GM23248 (cell line): ENCODE measurements at regions not wholly inside any gene's neighbourhood (a gene's known extent, or its start where the extent isn't known, plus 50 kb on each side); places are given as distances from the start of the nearest gene placed in this dataset.

Experiments
- DNase-seq: peaks from one replicate; pipeline ENCODE4 v3.0.0-alpha.2; 2015
- H2AFZ ChIP-seq: fragments of 200-600 bp; sonication (generic); 2 replicates; pipeline ENCODE4 v1.6.1; 2016; ENCODE audit warnings: antibody characterized with exemption
- H3F3A ChIP-seq: fragments of 200-600 bp; sonication (generic); 2 replicates; pipeline ENCODE4 v1.6.1; 2016; ENCODE audit warnings: mild to moderate bottlenecking, antibody characterized with exemption, mixed run types; ENCODE audit not compliant: insufficient read depth
- H3K27ac ChIP-seq: fragments of 200-600 bp; sonication (generic); 2 replicates; pipeline ENCODE4 v1.5.1; 2016; ENCODE audit warnings: mild to moderate bottlenecking
- H3K27me3 ChIP-seq: fragments of 200-600 bp; sonication (generic); replicated peaks from 2 replicates; pipeline ENCODE4 v1.6.1; 2016; ENCODE audit warnings: mild to moderate bottlenecking; ENCODE audit not compliant: insufficient read depth
- H3K36me3 ChIP-seq: fragments of 200-600 bp; sonication (generic); 2 replicates; pipeline ENCODE4 v1.6.1; 2016; ENCODE audit warnings: low read depth, mild to moderate bottlenecking
- H3K4me1 ChIP-seq: fragments of 200-600 bp; sonication (generic); 2 replicates; pipeline ENCODE4 v1.6.1; 2016; ENCODE audit warnings: mild to moderate bottlenecking; ENCODE audit not compliant: insufficient read depth
- H3K4me2 ChIP-seq: fragments of 200-600 bp; sonication (generic); one replicate; pipeline ENCODE4 v1.6.1; 2016; ENCODE audit warnings: mild to moderate bottlenecking; ENCODE audit not compliant: unreplicated experiment
- H3K4me3 ChIP-seq: fragments of 200-600 bp; sonication (generic); 2 replicates; pipeline ENCODE4 v1.5.1; 2016; ENCODE audit warnings: mild to moderate bottlenecking
- H3K79me2 ChIP-seq: fragments of 200-600 bp; sonication (generic); 2 replicates; pipeline ENCODE4 v1.6.1; 2016; ENCODE audit warnings: mild to moderate bottlenecking; ENCODE audit not compliant: insufficient read depth
- H3K9ac ChIP-seq: fragments of 200-600 bp; sonication (generic); 2 replicates; pipeline ENCODE4 v1.6.1; 2016; ENCODE audit warnings: mild to moderate bottlenecking
- H3K9me2 ChIP-seq: fragments of 200-600 bp; sonication (generic); 2 replicates; pipeline ENCODE4 v1.6.1; 2016; ENCODE audit warnings: mixed run types, mild to moderate bottlenecking, moderate library complexity; ENCODE audit not compliant: insufficient read depth
- H3K9me3 ChIP-seq: fragments of 200-600 bp; sonication (generic); one replicate; pipeline ENCODE4 v1.6.1; 2017; ENCODE audit warnings: low read depth
- H4K20me1 ChIP-seq: fragments of 200-600 bp; sonication (generic); 2 replicates; pipeline ENCODE4 v1.6.0; 2016; ENCODE audit not compliant: insufficient read depth
- EZH2 ChIP-seq: fragments of 200-600 bp; sonication (generic); IDR thresholded peaks from 2 replicates; pipeline ENCODE4 v1.6.1; 2018; ENCODE audit warnings: antibody characterized with exemption, mild to moderate bottlenecking; ENCODE audit not compliant: insufficient read depth, poor library complexity, severe bottlenecking
- EZH2phosphoT487 ChIP-seq: fragments of 200-600 bp; sonication (generic); IDR thresholded peaks from 2 replicates; pipeline ENCODE4 v1.6.1; 2018; ENCODE audit warnings: antibody characterized with exemption, moderate library complexity, mild to moderate bottlenecking, low read depth; ENCODE audit not compliant: insufficient read depth
- WGBS, 2 experiments: methylation state at CpG; one replicate each; pipeline ENCODE4 v1.1.6; 2015 to 2017; ENCODE audit warnings: low lambda C conversion rate in 2 of 2, low coverage in 1 of 2; ENCODE audit errors: missing lambda C conversion rate in 2 of 2; 5-methylcytosine and 5-hydroxymethylcytosine counted together
- in situ Hi-C: fragments of 300-500 bp; cut with MboI; formaldehyde crosslinking; loops from 2 replicates; pipeline ENCODE4 v1.15.0; 2020

DNA sequence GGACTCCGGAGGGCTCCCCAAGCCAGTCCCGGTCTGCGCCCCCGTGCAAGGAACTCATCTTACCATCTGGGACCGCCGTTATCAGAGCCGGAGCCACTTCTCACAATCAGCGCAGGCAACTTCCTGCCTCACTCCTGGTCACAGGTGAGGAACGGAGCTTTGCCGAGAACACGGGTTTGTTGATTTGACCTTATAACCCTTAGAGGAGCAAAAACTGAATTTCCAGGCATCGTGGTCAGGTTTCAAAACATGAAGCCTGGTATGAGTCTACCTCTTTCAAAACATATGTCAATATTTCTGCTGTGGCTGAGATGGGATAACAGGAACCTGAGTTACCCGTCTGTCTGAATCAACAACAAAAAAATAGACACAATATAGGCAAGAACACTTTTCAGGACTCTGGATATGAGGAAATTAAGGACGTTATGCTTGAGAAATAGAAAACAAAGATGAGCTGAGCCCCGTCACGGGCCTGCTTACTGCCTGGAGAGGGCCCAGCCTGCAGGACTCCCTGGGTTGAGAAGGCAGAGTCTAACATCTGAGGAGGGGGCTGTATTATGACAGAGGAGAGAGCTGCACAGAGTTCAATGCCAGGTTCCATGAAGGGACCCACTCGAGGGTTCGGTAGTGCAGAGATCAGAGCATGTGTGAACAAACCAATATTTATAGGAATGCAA is 148.7 kb downstream of the NDUFA10 start:
- no peak overlapping the region for H3K4me3 ChIP-seq
- in situ Hi-C loops = no loop called here
- H3K36me3 ChIP-seq = no peaks in the 10 kb centered on the region
- H3K27me3 ChIP-seq = no peaks in the 10 kb centered on the region; the same call in 1 of the 2 replicates
- 57 to 63% methylated on average over 18 of the region's 18 CpGs for WGBS, 2 experiments
- no peak overlapping the region for H3K9ac ChIP-seq
- no peaks in the 10 kb centered on the region for H3K79me2 ChIP-seq
- no peaks in the 10 kb centered on the region for H3K9me2 ChIP-seq
- TF ChIP-seq EZH2phosphoT487 (no peak), EZH2 (no peak)
- H3K4me1 ChIP-seq = no peaks in the 10 kb centered on the region
- no peaks in the 10 kb centered on the region for H3K9me3 ChIP-seq
- no peak overlapping the region for H3K4me2 ChIP-seq
- no peak overlapping the region for H3K27ac ChIP-seq
- no peak for DNase-seq
- no peaks in the 10 kb centered on the region for H4K20me1 ChIP-seq
- no peak overlapping the region for H2AFZ ChIP-seq
- H3F3A ChIP-seq = no peaks in the 10 kb centered on the region

DNA sequence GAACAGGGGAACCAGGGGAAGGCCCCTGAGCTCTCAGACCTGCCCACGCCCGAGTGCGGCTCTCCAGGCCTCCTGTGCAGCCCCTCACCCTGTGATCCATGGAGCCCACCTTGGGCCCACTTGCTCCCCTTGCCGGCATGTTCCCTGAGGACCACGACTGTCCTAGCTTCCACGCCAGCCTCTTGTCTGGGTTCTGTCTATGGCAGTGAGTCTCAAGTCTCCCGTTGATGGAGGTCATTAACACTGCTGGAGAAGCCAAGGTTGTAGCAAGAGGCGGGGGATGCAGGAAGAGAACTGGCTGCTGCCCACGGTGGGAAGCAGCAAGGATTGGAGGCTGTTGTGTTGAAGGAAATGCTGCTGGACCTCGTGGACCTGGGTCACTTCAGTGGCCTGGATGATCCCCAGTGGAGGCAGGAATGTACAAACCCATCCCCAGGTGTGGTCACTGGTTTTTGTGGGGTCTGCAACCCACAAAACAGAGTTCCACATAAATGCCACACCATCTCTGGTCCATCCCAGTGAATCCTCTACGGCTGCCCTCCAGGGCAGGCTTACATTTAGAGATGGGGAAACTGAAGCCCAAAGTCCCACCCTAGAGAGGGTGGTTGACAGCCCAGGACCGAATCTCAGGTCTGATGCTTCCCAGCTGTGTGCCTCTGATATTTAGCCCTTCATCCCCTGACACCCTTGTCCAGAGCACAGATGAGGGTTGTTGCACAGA is 150.3 kb downstream of the NDUFA10 start:
- 57% methylated on average over 12 of the region's 12 CpGs for WGBS, 2 experiments
- Histone ChIP-seq H4K20me1 (no peaks in the 10 kb centered on the region), H2AFZ (no peak overlapping the region), H3K79me2 (no peaks in the 10 kb centered on the region), H3K9me3 (no peaks in the 10 kb centered on the region), H3K27me3 (no peaks in the 10 kb centered on the region; the same call in 1 of the 2 replicates), H3K27ac (no peak overlapping the region), H3K9ac (no peak overlapping the region), H3K36me3 (no peaks in the 10 kb centered on the region), H3F3A (no peaks in the 10 kb centered on the region), H3K4me1 (no peaks in the 10 kb centered on the region), H3K9me2 (no peaks in the 10 kb centered on the region), H3K4me2 (no peak overlapping the region), H3K4me3 (no peak overlapping the region)
- TF ChIP-seq EZH2 (no peak), EZH2phosphoT487 (no peak)
- in situ Hi-C loops = no loop called here
- DNase-seq = no peak

GRCh38 chr2:239873656-239874635 is 151.2 kb downstream of the NDUFA10 start:
- in situ Hi-C loops = no loop called here
- Histone ChIP-seq H3K79me2 (no peaks in the 10 kb centered on the region), H3K9ac (no peak overlapping the region), H3K36me3 (no peaks in the 10 kb centered on the region), H3K4me1 (no peaks in the 10 kb centered on the region), H4K20me1 (no peaks in the 10 kb centered on the region), H3K27ac (no peak overlapping the region), H3K9me2 (no peaks in the 10 kb centered on the region), H3F3A (no peaks in the 10 kb centered on the region), H3K9me3 (no peaks in the 10 kb centered on the region), H2AFZ (no peak overlapping the region), H3K4me2 (no peak overlapping the region), H3K27me3 (no peaks in the 10 kb centered on the region; the same call in 1 of the 2 replicates), H3K4me3 (no peak overlapping the region)
- DNase-seq = no peak
- TF ChIP-seq EZH2phosphoT487 (no peak), EZH2 (no peak)
- WGBS, 2 experiments = 54 to 56% methylated on average over 27 to 28 of the region's 28 CpGs
